ENCODE measurements at regions not wholly inside any gene's neighbourhood (a gene's known extent, or its start where the extent isn't known, plus 50 kb on each side); places are given as distances from the start of the nearest gene placed in this dataset.

DNA sequence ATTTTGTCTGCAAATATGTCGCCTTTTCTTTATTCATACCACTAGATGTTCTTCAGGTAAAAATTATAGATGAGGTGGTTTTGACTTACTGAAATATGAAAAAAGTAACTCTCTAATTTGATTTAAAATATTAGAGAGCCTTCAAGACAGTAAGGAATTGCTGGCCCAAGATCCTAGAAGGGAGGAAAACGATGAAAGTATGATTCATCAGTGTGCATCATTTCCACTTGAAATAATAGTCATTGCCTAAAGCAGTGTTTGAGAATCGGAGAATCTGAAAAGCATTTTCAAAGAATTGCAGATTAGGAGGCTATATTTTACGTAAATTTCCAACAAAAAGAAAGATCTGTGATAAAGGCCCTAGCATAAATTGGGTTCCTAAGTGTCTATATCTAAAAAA is 1707.9 kb upstream of the PRR20A start:
- Histone ChIP-seq H3K4me2 (ENCODE audit: low read length) (no peak overlapping the region), H4K20me1 (ENCODE audit: low read length) (no peaks in the 10 kb centered on the region), H3K4me3 (ENCODE audit: low read length) (no peak overlapping the region), H3F3A (ENCODE audit: low read length, unreplicated experiment) (no peaks in the 10 kb centered on the region), H3K9me2 (replicated peaks; ENCODE audit: low read length) (no peaks in the 10 kb centered on the region), H3K27ac (ENCODE audit: low read length) (no peak overlapping the region), H3K9ac (ENCODE audit: low read length) (no peak overlapping the region), H3K27me3 (ENCODE audit: low read length) (no peaks in the 10 kb centered on the region), H2AFZ (ENCODE audit: low read length) (no peak overlapping the region), H3K36me3 (ENCODE audit: low read depth, low read length) (no peaks in the 10 kb centered on the region), H3K9me3 (ENCODE audit: low read length) (no peaks in the 10 kb centered on the region), H3K4me1 (ENCODE audit: insufficient read depth, low read length) (no peaks in the 10 kb centered on the region), H3K79me2 (ENCODE audit: low read length) (no peaks in the 10 kb centered on the region)
- ATAC-seq (peak; percentile 64), DNase-seq (peak; percentile 25)
- ChIA-PET POLR2A (ENCODE audit: unreplicated experiment) (no interaction called here), CTCF (no interaction called here)
- intact Hi-C loops (cut with micrococcal nuclease), result no loop called here
- TF ChIP-seq EZH2 (IDR thresholded peaks at IDR 0.05; ENCODE audit: low read length, unreplicated experiment), result no peak
- TF ChIP-seq EZH2phosphoT487 (IDR thresholded peaks at IDR 0.05; ENCODE audit: borderline replicate concordance, low read length), result no peak
- TF ChIP-seq, protein P1, sequence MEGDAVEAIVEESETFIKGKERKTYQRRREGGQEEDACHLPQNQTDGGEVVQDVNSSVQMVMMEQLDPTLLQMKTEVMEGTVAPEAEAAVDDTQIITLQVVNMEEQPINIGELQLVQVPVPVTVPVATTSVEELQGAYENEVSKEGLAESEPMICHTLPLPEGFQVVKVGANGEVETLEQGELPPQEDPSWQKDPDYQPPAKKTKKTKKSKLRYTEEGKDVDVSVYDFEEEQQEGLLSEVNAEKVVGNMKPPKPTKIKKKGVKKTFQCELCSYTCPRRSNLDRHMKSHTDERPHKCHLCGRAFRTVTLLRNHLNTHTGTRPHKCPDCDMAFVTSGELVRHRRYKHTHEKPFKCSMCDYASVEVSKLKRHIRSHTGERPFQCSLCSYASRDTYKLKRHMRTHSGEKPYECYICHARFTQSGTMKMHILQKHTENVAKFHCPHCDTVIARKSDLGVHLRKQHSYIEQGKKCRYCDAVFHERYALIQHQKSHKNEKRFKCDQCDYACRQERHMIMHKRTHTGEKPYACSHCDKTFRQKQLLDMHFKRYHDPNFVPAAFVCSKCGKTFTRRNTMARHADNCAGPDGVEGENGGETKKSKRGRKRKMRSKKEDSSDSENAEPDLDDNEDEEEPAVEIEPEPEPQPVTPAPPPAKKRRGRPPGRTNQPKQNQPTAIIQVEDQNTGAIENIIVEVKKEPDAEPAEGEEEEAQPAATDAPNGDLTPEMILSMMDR (conservative IDR thresholded peaks at IDR 0.05; ENCODE audit: low read depth, low read length), result no peak
- BruUV-seq (replicated peaks), result no TSS peak

DNA sequence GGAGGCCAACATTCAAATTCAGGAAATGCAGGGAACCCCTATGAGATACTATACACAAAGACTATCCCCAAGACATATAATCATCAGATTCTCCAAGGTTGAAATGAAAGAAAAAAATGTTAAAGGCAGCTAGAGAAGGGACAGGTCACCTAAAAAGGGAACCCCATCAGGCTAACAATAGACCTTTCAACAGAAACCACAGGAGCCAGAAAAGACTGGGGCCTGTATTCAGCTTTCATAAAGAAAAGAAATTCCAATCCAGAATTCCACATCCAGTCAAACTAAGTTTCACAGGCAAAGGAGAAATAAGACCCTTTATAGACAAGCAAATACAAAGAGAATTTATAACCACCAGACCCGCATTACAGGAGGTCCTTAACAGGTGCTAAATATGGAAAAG is 1703.6 kb upstream of the PRR20A start:
- POLR2A ChIA-PET (ENCODE audit: unreplicated experiment), result no interaction called here
- no peak for ATAC-seq
- no peaks in the 10 kb centered on the region for H3K79me2 ChIP-seq (ENCODE audit: low read length)

DNA sequence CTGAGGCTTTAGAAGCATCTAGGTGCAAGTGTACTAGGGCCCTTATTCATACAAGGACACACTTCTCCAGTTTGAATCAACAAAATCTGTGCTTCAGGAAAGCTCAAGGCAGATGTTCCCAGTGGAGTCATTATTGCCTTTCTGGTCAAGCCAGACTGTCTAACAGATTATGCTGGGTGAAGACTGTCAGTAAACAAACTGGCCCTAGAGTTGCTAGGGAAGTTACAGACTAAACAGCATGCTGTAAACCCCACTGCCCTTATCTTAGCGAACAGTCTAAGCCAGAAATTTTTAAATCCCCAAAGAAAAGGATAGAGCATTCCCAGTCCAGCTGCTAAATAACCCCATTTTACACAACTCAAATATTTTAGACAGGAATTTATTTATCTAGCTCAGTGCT is 1701.3 kb upstream of the PRR20A start:
- Histone ChIP-seq H4K20me1 (ENCODE audit: low read length) (no peaks in the 10 kb centered on the region), H3K27me3 (ENCODE audit: low read length) (no peaks in the 10 kb centered on the region), H3K4me1 (ENCODE audit: insufficient read depth, low read length) (no peaks in the 10 kb centered on the region), H3K27ac (ENCODE audit: low read length) (no peak overlapping the region), H3K9me2 (replicated peaks; ENCODE audit: low read length) (no peaks in the 10 kb centered on the region), H3K36me3 (ENCODE audit: low read depth, low read length) (no peaks in the 10 kb centered on the region), H3K4me2 (ENCODE audit: low read length) (no peak overlapping the region), H3K9ac (ENCODE audit: low read length) (no peak overlapping the region), H3K9me3 (ENCODE audit: low read length) (no peaks in the 10 kb centered on the region), H3K4me3 (ENCODE audit: low read length) (no peak overlapping the region), H3K79me2 (ENCODE audit: low read length) (no peaks in the 10 kb centered on the region), H3F3A (ENCODE audit: low read length, unreplicated experiment) (no peaks in the 10 kb centered on the region), H2AFZ (ENCODE audit: low read length) (no peak overlapping the region)
- POLR2A ChIA-PET (ENCODE audit: unreplicated experiment), result no interaction called here
- intact Hi-C loops (cut with micrococcal nuclease), result no loop called here
- ATAC-seq (no peak), DNase-seq (no peak)
- CTCF ChIA-PET, result no interaction called here
- TF ChIP-seq, protein P1 (conservative IDR thresholded peaks at IDR 0.05; ENCODE audit: low read depth, low read length), result no peak
- TF ChIP-seq EZH2phosphoT487 (IDR thresholded peaks at IDR 0.05; ENCODE audit: borderline replicate concordance, low read length), result no peak
- TF ChIP-seq EZH2 (IDR thresholded peaks at IDR 0.05; ENCODE audit: low read length, unreplicated experiment), result no peak
- no TSS peak for BruUV-seq (replicated peaks)

More for the DNA sequence above, 1703.6 kb upstream of the PRR20A start:
- intact Hi-C loops (cut with micrococcal nuclease), result no loop called here
- H3K9me3 ChIP-seq (ENCODE audit: low read length), result no peaks in the 10 kb centered on the region
- H3K36me3 ChIP-seq (ENCODE audit: low read depth, low read length), result no peaks in the 10 kb centered on the region
- no peaks in the 10 kb centered on the region for H3K27me3 ChIP-seq (ENCODE audit: low read length)
- CTCF ChIA-PET, result no interaction called here
- no peak overlapping the region for H2AFZ ChIP-seq (ENCODE audit: low read length)
- no TSS peak for BruUV-seq (replicated peaks)
- no peak overlapping the region for H3K4me3 ChIP-seq (ENCODE audit: low read length)
- H3K27ac ChIP-seq (ENCODE audit: low read length), result no peak overlapping the region
- H3F3A ChIP-seq (ENCODE audit: low read length, unreplicated experiment), result no peaks in the 10 kb centered on the region
- H3K4me2 ChIP-seq (ENCODE audit: low read length), result no peak overlapping the region
- no peak overlapping the region for H3K9ac ChIP-seq (ENCODE audit: low read length)
- DNase-seq, result no peak
- no peaks in the 10 kb centered on the region for H3K9me2 ChIP-seq (replicated peaks; ENCODE audit: low read length)
- H3K4me1 ChIP-seq (ENCODE audit: insufficient read depth, low read length), result no peaks in the 10 kb centered on the region
- TF ChIP-seq, protein P1 (conservative IDR thresholded peaks at IDR 0.05; ENCODE audit: low read depth, low read length), result no peak
- TF ChIP-seq EZH2 (IDR thresholded peaks at IDR 0.05; ENCODE audit: low read length, unreplicated experiment) (no peak), EZH2phosphoT487 (IDR thresholded peaks at IDR 0.05; ENCODE audit: borderline replicate concordance, low read length) (no peak)
- H4K20me1 ChIP-seq (ENCODE audit: low read length), result no peaks in the 10 kb centered on the region

All from PC-3 (cell line).